ENCODE measurements at regions not wholly inside any gene's neighbourhood (a gene's known extent, or its start where the extent isn't known, plus 50 kb on each side); places are given as distances from the start of the nearest gene placed in this dataset.

GRCh38 chr15:31478702-31479221 is 152.1 kb downstream of the KLF13 start:
- Histone ChIP-seq H3K9me3 (replicated peaks; ENCODE audit: control insufficient read depth, insufficient read depth, low read length) (no peaks in the 10 kb centered on the region), H3K9ac (replicated peaks; ENCODE audit: extremely low read depth, insufficient read depth, low read length) (no peak overlapping the region), H3K4me3 (replicated peaks in 1 of 3; ENCODE audit: insufficient read depth in 1 of 3, low read depth in 1 of 3, low read length in 3 of 3) (no peak overlapping the region), H3K4me2 (ENCODE audit: insufficient read depth, low read length) (no peak overlapping the region), H4K20me1 (replicated peaks; ENCODE audit: control insufficient read depth, extremely low read depth, insufficient read depth, low read length) (no peaks in the 10 kb centered on the region), H3K27me3 (ENCODE audit: control insufficient read depth in 2 of 2, insufficient read depth in 2 of 2, low read length in 2 of 2) (peaks cover 13 to 24% of the 10 kb centered on the region in 2 experiments), H3K4me1 (ENCODE audit: control insufficient read depth, extremely low read depth, insufficient read depth, low read length) (no peaks in the 10 kb centered on the region), H2AFZ (ENCODE audit: low read depth, low read length) (no peak overlapping the region), H3K9me1 (replicated peaks; ENCODE audit: control insufficient read depth, extremely low read depth, insufficient read depth, low read length) (no peaks in the 10 kb centered on the region), H3K27ac (ENCODE audit: insufficient read depth, low read depth, low read length) (no peak overlapping the region), H3K36me3 (ENCODE audit: control insufficient read depth in 2 of 2, extremely low read depth in 1 of 2, insufficient read depth in 2 of 2, low read length in 2 of 2) (no peaks in the 10 kb centered on the region), H3K79me2 (ENCODE audit: control insufficient read depth, insufficient read depth, low read length) (no peaks in the 10 kb centered on the region)
- intact Hi-C loops (cut with micrococcal nuclease): no loop called here
- ChIA-PET POLR2A (no interaction called here), CTCF (interaction anchor here (1.1 to 1.7 kb wide), 2 partner anchors 10 to 44 kb away, joined by 3 to 8 read pairs; no protein-coding TSS in a partner anchor)
- TF ChIP-seq EZH2 (IDR thresholded peaks at IDR 0.05; ENCODE audit: borderline replicate concordance, low read depth, low read length, severe bottlenecking) (no peak), FOS (IDR thresholded peaks at IDR 0.05; ENCODE audit: borderline replicate concordance, insufficient read depth, low read length) (no peak), POLR2AphosphoS5 (IDR thresholded peaks at IDR 0.05; ENCODE audit: insufficient read depth, low read depth, low read length) (no peak), POLR2A (IDR thresholded peaks at IDR 0.05; ENCODE audit: low read depth, low read length) (no peak), JUN (IDR thresholded peaks at IDR 0.05; ENCODE audit: borderline replicate concordance, insufficient read depth, insufficient read length, low read depth) (no peak), CTCF (IDR thresholded peaks at IDR 0.05; ENCODE audit: extremely low read depth in 1 of 2, insufficient read depth in 1 of 2, low read depth in 1 of 2, low read length in 2 of 2) (no peak), MYC (IDR thresholded peaks at IDR 0.05; ENCODE audit: low read depth, low read length) (no peak), MAX (IDR thresholded peaks at IDR 0.05; ENCODE audit: insufficient read depth, insufficient read length) (no peak), GATA2 (IDR thresholded peaks at IDR 0.05; ENCODE audit: insufficient read depth, insufficient read length, low read depth, low read length) (no peak)
- no TSS peak for BruUV-seq (replicated peaks)
- no peak for DNase-seq (ENCODE audit: low read depth, low spot score)
- dilution Hi-C loops (cut with MboI; ENCODE audit: extremely low pct_ligation_motif_present, low sequenced_read_pairs): loop anchor here (25.0 kb wide), 1 partner anchor 266 kb away; no protein-coding TSS in a partner anchor
- FAIRE-seq: no peak

Data from endothelial cell of umbilical vein (primary cell).